HL-60 (cell line): ENCODE measurements at regions not wholly inside any gene's neighbourhood (a gene's known extent, or its start where the extent isn't known, plus 50 kb on each side); places are given as distances from the start of the nearest gene placed in this dataset.

Experiments used
- GABPA ChIP-seq: IDR thresholded peaks from 2 replicates; pipeline ENCODE4 v1.6.1; 2012; ENCODE audit warnings: low read depth
- POLR2AphosphoS5 ChIP-seq: IDR thresholded peaks from 2 replicates; pipeline ENCODE4 v1.6.1; 2012; ENCODE audit warnings: low read depth
- TF ChIP-seq, protein P1 (sequence below): IDR thresholded peaks from one replicate; pipeline ENCODE4 v1.5.1; 2011; ENCODE audit warnings: low read length, control low read depth, inconsistent platforms; ENCODE audit not compliant: insufficient read depth
- TF ChIP-seq, protein P2 (sequence below): IDR thresholded peaks from 2 replicates; pipeline ENCODE4 v1.6.1; 2012; ENCODE audit warnings: low read depth; ENCODE audit not compliant: insufficient replicate concordance

DNA sequence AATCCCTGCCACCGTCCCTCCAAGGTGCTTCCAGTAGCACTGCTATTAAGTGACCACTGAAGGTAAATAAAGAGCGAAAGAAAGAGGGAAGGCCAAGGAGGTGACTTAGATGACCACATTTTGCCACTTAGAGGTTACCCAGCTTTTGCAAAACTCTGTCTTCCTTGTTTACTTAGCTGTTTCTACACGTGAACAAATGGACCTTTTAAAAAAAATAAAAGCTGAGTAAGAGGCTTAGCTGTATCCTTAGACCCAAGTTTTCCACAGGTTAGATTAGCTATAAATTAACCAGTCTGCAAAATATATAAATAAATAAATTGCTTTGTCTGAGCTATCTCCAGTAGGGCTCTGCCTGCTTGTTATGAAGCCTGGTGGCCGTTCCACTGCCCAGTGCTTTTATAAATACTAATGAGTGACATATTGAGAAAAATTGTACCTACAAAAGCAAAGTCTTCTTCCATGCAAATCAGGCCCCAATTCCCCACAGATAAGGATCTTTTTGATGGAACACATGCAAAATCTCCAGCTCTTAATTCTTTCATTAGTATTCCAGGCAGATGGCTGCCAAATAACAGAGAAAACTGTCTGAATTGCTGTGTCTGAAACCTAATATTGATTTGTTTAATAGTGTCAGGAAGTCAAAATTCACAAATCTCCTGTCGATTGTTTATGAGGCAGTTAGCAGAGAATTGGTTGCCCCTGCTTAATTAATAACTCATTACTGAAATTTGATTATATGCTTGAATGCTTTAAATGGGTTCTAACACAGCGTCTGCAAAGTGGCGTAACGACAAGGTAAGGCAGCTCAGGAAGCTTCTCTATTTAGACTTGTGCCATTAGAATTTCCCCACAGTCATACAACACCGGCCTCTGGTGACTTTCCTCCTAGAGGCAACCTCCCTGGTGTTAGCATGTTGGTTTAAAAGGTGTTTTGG, 176.7 kb downstream of the EMX2 start:
- TF ChIP-seq, protein P1, sequence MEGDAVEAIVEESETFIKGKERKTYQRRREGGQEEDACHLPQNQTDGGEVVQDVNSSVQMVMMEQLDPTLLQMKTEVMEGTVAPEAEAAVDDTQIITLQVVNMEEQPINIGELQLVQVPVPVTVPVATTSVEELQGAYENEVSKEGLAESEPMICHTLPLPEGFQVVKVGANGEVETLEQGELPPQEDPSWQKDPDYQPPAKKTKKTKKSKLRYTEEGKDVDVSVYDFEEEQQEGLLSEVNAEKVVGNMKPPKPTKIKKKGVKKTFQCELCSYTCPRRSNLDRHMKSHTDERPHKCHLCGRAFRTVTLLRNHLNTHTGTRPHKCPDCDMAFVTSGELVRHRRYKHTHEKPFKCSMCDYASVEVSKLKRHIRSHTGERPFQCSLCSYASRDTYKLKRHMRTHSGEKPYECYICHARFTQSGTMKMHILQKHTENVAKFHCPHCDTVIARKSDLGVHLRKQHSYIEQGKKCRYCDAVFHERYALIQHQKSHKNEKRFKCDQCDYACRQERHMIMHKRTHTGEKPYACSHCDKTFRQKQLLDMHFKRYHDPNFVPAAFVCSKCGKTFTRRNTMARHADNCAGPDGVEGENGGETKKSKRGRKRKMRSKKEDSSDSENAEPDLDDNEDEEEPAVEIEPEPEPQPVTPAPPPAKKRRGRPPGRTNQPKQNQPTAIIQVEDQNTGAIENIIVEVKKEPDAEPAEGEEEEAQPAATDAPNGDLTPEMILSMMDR = no peak
- TF ChIP-seq, protein P2, sequence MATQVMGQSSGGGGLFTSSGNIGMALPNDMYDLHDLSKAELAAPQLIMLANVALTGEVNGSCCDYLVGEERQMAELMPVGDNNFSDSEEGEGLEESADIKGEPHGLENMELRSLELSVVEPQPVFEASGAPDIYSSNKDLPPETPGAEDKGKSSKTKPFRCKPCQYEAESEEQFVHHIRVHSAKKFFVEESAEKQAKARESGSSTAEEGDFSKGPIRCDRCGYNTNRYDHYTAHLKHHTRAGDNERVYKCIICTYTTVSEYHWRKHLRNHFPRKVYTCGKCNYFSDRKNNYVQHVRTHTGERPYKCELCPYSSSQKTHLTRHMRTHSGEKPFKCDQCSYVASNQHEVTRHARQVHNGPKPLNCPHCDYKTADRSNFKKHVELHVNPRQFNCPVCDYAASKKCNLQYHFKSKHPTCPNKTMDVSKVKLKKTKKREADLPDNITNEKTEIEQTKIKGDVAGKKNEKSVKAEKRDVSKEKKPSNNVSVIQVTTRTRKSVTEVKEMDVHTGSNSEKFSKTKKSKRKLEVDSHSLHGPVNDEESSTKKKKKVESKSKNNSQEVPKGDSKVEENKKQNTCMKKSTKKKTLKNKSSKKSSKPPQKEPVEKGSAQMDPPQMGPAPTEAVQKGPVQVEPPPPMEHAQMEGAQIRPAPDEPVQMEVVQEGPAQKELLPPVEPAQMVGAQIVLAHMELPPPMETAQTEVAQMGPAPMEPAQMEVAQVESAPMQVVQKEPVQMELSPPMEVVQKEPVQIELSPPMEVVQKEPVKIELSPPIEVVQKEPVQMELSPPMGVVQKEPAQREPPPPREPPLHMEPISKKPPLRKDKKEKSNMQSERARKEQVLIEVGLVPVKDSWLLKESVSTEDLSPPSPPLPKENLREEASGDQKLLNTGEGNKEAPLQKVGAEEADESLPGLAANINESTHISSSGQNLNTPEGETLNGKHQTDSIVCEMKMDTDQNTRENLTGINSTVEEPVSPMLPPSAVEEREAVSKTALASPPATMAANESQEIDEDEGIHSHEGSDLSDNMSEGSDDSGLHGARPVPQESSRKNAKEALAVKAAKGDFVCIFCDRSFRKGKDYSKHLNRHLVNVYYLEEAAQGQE = no peak
- no peak for TF ChIP-seq GABPA
- TF ChIP-seq POLR2AphosphoS5 = no peak
